BE2C (cell line): ENCODE measurements at regions not wholly inside any gene's neighbourhood (a gene's known extent, or its start where the extent isn't known, plus 50 kb on each side); places are given as distances from the start of the nearest gene placed in this dataset.

ENCODE experiments used
- DNase-seq: peaks from one replicate; pipeline ENCODE4 v3.0.0-alpha.2; 2020
- H3K27me3 ChIP-seq: fragments of 250-450 bp; sonication (Bioruptor Pico); 2 replicates; pipeline ENCODE4 v1.5.1; 2020; ENCODE audit warnings: mild to moderate bottlenecking
- H3K36me3 ChIP-seq: fragments of 250-450 bp; sonication (Bioruptor Pico); 2 replicates; pipeline ENCODE4 v1.5.1; 2020; ENCODE audit warnings: mild to moderate bottlenecking
- H3K4me1 ChIP-seq: fragments of 250-450 bp; sonication (Bioruptor Pico); 2 replicates; pipeline ENCODE4 v1.5.1; 2020
- H3K4me3 ChIP-seq: 2 replicates; pipeline ENCODE4 v1.5.1; 2011; ENCODE audit warnings: low read depth, low read length
- H3K9me3 ChIP-seq: fragments of 250-450 bp; sonication (Bioruptor Pico); 2 replicates; pipeline ENCODE4 v1.5.1; 2020
- TF ChIP-seq, protein P1 (sequence below): IDR thresholded peaks from 2 replicates; pipeline ENCODE4 v1.5.1; 2012; ENCODE audit warnings: mild to moderate bottlenecking, low read depth, low read length

DNA sequence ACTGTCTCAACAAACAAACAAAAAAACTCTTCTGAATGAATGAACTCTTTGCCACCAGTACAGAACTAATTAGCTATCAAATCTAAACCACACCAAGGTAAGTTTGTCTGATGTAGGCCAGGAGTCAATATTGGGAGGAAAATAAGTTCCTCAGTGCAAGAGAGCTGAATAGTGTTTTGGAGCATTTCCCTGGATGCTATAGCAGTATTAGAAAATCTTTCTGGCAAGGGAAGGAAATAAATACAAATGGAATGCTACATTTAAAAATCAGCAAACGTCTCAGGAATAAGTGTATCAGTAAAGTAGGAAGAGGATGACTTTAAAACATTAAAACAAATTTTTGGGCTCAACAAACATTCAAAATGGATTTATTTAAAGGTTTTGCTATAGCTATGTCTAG, 81.3 kb upstream of the TMTC4 start:
- Histone ChIP-seq H3K4me3 (no peak overlapping the region), H3K4me1 (no peaks in the 10 kb centered on the region), H3K36me3 (no peaks in the 10 kb centered on the region), H3K27me3 (no peaks in the 10 kb centered on the region; the same call in none of the 2 replicates), H3K9me3 (no peaks in the 10 kb centered on the region)
- no peak for DNase-seq
- TF ChIP-seq, protein P1, sequence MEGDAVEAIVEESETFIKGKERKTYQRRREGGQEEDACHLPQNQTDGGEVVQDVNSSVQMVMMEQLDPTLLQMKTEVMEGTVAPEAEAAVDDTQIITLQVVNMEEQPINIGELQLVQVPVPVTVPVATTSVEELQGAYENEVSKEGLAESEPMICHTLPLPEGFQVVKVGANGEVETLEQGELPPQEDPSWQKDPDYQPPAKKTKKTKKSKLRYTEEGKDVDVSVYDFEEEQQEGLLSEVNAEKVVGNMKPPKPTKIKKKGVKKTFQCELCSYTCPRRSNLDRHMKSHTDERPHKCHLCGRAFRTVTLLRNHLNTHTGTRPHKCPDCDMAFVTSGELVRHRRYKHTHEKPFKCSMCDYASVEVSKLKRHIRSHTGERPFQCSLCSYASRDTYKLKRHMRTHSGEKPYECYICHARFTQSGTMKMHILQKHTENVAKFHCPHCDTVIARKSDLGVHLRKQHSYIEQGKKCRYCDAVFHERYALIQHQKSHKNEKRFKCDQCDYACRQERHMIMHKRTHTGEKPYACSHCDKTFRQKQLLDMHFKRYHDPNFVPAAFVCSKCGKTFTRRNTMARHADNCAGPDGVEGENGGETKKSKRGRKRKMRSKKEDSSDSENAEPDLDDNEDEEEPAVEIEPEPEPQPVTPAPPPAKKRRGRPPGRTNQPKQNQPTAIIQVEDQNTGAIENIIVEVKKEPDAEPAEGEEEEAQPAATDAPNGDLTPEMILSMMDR = no peak

DNA sequence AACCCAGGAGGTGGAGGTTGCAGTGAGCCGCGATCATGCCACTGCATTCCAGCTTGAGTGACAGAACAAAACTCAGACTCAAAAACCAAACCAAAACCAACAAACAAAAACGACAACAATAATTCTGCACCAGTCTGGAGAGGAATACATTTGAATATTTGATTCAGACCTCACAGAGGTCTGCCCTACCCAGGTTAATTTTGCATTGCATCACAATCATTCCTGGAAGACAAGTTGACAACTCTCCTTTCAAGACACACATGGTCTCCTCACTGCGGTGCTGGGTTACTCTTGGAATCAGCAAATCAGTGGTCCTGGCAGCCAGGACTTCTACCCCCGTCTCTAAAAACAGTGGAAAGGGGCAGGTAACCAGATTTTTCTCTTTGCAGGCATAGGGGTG, 79.9 kb upstream of the TMTC4 start:
- Histone ChIP-seq H3K9me3 (no peaks in the 10 kb centered on the region), H3K4me3 (no peak overlapping the region), H3K36me3 (no peaks in the 10 kb centered on the region), H3K4me1 (no peaks in the 10 kb centered on the region), H3K27me3 (no peaks in the 10 kb centered on the region; the same call in none of the 2 replicates)
- DNase-seq = no peak
- TF ChIP-seq, protein P1 = no peak

DNA sequence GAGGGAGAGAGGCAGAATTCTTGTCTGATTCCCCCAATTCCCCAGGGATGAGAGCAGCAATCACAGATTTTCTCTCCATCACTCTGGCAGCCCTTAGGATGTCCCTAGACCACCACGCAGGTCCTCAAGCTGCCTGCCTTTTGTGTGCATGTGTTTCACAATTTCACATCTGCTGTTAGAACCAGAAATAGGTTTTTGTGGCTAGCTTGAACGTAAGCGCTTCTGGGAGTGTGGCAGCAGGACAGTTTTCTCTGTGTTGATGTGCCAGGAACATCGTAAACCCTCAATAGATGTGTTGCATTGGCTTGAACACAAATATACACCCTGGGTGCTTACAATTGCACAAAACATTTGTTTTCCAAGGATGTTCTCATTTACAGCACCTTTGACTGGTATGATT, 78.8 kb upstream of the TMTC4 start:
- DNase-seq = no peak
- H3K4me3 ChIP-seq = no peak overlapping the region
- no peaks in the 10 kb centered on the region for H3K9me3 ChIP-seq
- no peaks in the 10 kb centered on the region for H3K36me3 ChIP-seq
- H3K4me1 ChIP-seq = no peaks in the 10 kb centered on the region
- TF ChIP-seq, protein P1 = no peak
- no peaks in the 10 kb centered on the region; the same call in none of the 2 replicates for H3K27me3 ChIP-seq

DNA sequence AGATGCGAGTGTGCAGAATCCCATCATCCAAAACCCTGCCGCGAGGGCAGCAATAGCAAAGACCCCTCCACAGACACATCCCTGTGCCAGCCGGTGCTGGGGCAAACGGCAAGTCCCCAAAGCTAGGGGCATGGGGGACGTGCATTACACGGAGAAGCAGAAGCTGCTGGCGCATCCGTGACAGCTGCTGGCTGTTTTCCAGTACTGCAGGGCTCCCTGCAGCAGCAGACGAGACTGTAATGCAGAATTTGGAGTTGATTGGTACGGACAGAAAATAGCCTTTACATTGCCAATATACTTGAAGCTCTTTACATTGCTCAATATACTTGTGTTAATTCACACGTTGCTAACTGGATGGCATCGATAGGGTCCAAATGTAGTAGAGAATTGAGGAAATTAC, 77.2 kb upstream of the TMTC4 start:
- Histone ChIP-seq H3K9me3 (no peaks in the 10 kb centered on the region), H3K36me3 (no peaks in the 10 kb centered on the region), H3K27me3 (no peaks in the 10 kb centered on the region; the same call in 1 of the 2 replicates), H3K4me3 (no peak overlapping the region), H3K4me1 (no peaks in the 10 kb centered on the region)
- TF ChIP-seq, protein P1 = peak; percentile 18
- DNase-seq = peak; percentile 35

DNA sequence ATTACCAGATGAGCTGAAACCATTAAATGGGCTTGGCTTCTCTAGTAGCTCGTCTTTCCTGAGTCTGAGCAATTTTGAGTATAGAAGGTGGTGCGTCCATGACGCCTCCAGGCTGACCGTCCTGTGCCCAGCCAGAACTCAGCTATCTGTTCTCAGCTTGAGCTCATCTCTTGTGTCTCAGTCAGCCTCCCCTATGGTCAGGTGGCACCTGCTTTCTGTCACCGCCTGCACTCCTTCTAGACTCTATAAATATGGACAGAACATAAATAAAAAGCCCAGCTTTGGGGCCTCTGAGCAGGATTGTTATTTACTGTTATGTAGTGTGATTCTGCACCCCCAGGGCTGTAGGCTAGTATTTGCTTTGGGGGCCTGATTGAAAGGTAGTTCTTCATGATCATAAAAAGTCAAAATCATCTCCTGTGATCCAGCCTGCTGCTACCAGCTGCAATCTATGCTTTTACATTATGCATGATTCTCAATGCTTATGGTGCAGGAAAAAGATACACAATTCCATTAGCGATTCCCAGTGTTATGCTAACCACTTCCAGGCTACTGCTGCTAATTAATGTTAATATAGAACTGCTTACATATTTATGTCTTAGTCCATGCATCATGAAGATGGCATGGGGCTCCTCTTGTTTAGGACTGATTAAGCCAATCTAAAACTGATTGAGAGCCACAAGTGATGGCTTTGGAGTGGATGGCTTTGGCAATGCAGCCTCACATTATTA, 72.5 kb upstream of the TMTC4 start:
- Histone ChIP-seq H3K27me3 (0 out of 2 replicates have a peak, but pooled peaks cover 4% of the 10 kb centered on the region), H3K4me1 (no peaks in the 10 kb centered on the region), H3K4me3 (no peak overlapping the region), H3K9me3 (no peaks in the 10 kb centered on the region), H3K36me3 (no peaks in the 10 kb centered on the region)
- no peak for DNase-seq
- TF ChIP-seq, protein P1 = no peak

DNA sequence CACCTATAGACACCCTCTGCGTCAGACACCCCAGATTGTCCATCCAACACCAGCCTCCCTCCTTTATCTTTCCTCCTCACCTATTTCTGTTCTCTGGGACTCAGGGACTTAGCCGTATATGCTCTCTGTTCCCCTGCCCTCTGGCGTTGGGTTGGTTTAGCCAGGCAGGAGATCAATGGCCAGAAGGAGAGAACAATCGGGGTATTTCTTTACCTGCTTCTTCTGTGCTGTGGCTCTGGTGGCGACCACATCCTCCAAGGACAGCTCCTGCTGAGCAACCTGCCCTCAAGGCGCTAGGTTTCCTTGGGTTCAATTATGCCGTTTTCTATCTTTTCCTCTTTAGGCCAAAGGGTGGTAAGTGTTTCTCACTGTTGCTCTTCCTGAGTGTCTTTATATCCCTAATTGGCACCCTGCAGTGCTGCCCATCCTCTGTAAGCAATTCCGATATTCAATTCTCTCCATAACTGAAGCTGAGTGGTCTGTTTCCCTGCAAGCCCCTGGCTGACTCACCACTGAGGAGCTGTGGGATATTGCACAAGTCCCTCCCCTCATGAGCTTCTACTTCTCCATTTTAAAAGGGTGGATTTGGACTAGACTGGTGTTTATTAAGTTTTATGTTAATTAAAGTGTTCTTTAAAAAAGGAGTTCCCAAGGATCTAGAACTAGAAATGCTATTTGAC, 63.7 kb upstream of the TMTC4 start:
- TF ChIP-seq, protein P1 = no peak
- no peak for DNase-seq
- peaks cover 9% of the 10 kb centered on the region; the same call in 1 of the 2 replicates for H3K27me3 ChIP-seq
- no peaks in the 10 kb centered on the region; the same call in 1 of the 2 replicates for H3K9me3 ChIP-seq
- H3K4me3 ChIP-seq = no peak overlapping the region
- H3K4me1 ChIP-seq = no peaks in the 10 kb centered on the region
- no peaks in the 10 kb centered on the region for H3K36me3 ChIP-seq
